Right lobe of liver (tissue), 6 donors: ENCODE measurements at regions not wholly inside any gene's neighbourhood (a gene's known extent, or its start where the extent isn't known, plus 50 kb on each side); places are given as distances from the start of the nearest gene placed in this dataset.

Experiments
- ATAC-seq, 4 donors: fragments of 200-7000 bp; cut with Tn5 transposase; one replicate each; pipeline ENCODE4 v1.9.1; 2020; ENCODE audit warnings: mild to moderate bottlenecking in 4 of 4, moderate library complexity in 4 of 4
- DNase-seq, 3 donors: peaks; one replicate each; pipeline ENCODE4 v3.0.0-alpha.2; 2020
- H3K27ac ChIP-seq, 3 donors: fragments of 200-600 bp; one replicate each; pipeline ENCODE4 v1.8.0; 2022
- H3K27me3 ChIP-seq, 2 donors: fragments of 200-600 bp; one replicate each; pipeline ENCODE4 v1.8.0; 2022
- H3K36me3 ChIP-seq, 4 donors: fragments of 200-600 bp; sonication (generic) in 1 of 4; one replicate each; pipeline versions ENCODE4 v1.5.1 to v1.8.0; 2017 to 2022; ENCODE audit warnings: control low read depth in 1 of 4
- H3K4me1 ChIP-seq, 4 donors: fragments of 200-600 bp; sonication (generic) in 1 of 4; one replicate each; pipeline versions ENCODE4 v1.5.1 to v1.8.0; 2017 to 2022; ENCODE audit warnings: control low read depth in 1 of 4
- H3K4me3 ChIP-seq, 3 donors: fragments of 200-600 bp; one replicate each; pipeline ENCODE4 v1.8.0; 2022
- H3K9me3 ChIP-seq, 4 donors: fragments of 200-600 bp; sonication (generic) in 1 of 4; one replicate each; pipeline versions ENCODE4 v1.5.1 to v1.8.0; 2017 to 2022; ENCODE audit warnings: control low read depth in 1 of 4
- POLR2A ChIP-seq: fragments of 450-650 bp; IDR thresholded peaks from one replicate; pipeline ENCODE4 v1.6.1; 2017; ENCODE audit warnings: antibody characterized with exemption, mild to moderate bottlenecking
- WGBS: methylation state at CpG from one replicate; pipeline ENCODE4 v1.1.6; 2018; ENCODE audit warnings: low coverage, low lambda C conversion rate; ENCODE audit not compliant: insufficient coverage; ENCODE audit errors: missing lambda C conversion rate; 5-methylcytosine and 5-hydroxymethylcytosine counted together
- intact Hi-C, 2 donors: fragments of 100-400 bp; cut with DNase I; formaldehyde crosslinking; loops; one replicate each; pipeline versions ENCODE4 v1.11.2 to v1.14.1; 2022
- TF ChIP-seq, protein P1 (sequence below), 4 donors: fragments of 200-600 bp in 3 of 4; fragments of 450-650 bp in 1 of 4; IDR thresholded peaks; one replicate each; pipeline versions ENCODE4 v1.5.1 to v1.8.0; 2016 to 2022; ENCODE audit warnings: antibody characterized with exemption in 4 of 4, mild to moderate bottlenecking in 2 of 4
- donor health status: DM: no; HTN: yes; CAD: no.
- donor health status: DM: no; HTN: no; CAD: no.
- donor health status: DM: no; HTN: no; CAD: no.
- donor health status: DM: no; HTN: yes; CAD: no.
- donor health status: DM: no; HTN: yes; CAD: no.

- no peaks in the 10 kb centered on the region for H3K4me1 ChIP-seq
- H3K27me3 ChIP-seq, result no peaks in the 10 kb centered on the region
- H3K4me3 ChIP-seq, result no peak overlapping the region
- H3K27ac ChIP-seq, result no peak overlapping the region
- H3K9me3 ChIP-seq, result no peaks in the 10 kb centered on the region
- no peak for TF ChIP-seq POLR2A
- TF ChIP-seq, protein P1, sequence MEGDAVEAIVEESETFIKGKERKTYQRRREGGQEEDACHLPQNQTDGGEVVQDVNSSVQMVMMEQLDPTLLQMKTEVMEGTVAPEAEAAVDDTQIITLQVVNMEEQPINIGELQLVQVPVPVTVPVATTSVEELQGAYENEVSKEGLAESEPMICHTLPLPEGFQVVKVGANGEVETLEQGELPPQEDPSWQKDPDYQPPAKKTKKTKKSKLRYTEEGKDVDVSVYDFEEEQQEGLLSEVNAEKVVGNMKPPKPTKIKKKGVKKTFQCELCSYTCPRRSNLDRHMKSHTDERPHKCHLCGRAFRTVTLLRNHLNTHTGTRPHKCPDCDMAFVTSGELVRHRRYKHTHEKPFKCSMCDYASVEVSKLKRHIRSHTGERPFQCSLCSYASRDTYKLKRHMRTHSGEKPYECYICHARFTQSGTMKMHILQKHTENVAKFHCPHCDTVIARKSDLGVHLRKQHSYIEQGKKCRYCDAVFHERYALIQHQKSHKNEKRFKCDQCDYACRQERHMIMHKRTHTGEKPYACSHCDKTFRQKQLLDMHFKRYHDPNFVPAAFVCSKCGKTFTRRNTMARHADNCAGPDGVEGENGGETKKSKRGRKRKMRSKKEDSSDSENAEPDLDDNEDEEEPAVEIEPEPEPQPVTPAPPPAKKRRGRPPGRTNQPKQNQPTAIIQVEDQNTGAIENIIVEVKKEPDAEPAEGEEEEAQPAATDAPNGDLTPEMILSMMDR (IDR thresholded peaks at IDR 0.05), result no peak
- 53% methylated on average over 4 of the region's 6 CpGs for WGBS
- no peaks in the 10 kb centered on the region for H3K36me3 ChIP-seq
- intact Hi-C loops, result no loop called here
- no peak for DNase-seq
- ATAC-seq, result no peak
Measured at GRCh38 chr10:80702143-80702542, 164.4 kb downstream of the SH2D4B start.

GRCh38 chr10:80705899-80706298, 168.2 kb downstream of the SH2D4B start:
- DNase-seq, result no peak
- ATAC-seq, result no peak
- intact Hi-C loops, result no loop called here
- no peaks in the 10 kb centered on the region for H3K36me3 ChIP-seq
- no peak overlapping the region for H3K4me3 ChIP-seq
- no peaks in the 10 kb centered on the region for H3K9me3 ChIP-seq
- H3K27ac ChIP-seq, result no peak overlapping the region
- no peaks in the 10 kb centered on the region for H3K4me1 ChIP-seq
- no peaks in the 10 kb centered on the region for H3K27me3 ChIP-seq
- TF ChIP-seq, protein P1 (IDR thresholded peaks at IDR 0.05), result no peak
- TF ChIP-seq POLR2A, result no peak

GRCh38 chr10:80708185-80708584, 170.5 kb downstream of the SH2D4B start:
- 78% methylated on average over 2 of the region's 2 CpGs for whole genome bisulfite sequencing
- ATAC-seq, result no peak
- H3K4me1 ChIP-seq, result no peaks in the 10 kb centered on the region
- H3K27me3 ChIP-seq, result no peaks in the 10 kb centered on the region
- H3K9me3 ChIP-seq, result no peaks in the 10 kb centered on the region
- no peak overlapping the region for H3K4me3 ChIP-seq
- TF ChIP-seq, protein P1 (IDR thresholded peaks at IDR 0.05), result no peak
- intact Hi-C loops, result no loop called here
- no peak for DNase-seq
- no peak overlapping the region for H3K27ac ChIP-seq
- no peaks in the 10 kb centered on the region for H3K36me3 ChIP-seq

- H3K27ac ChIP-seq, result no peak overlapping the region
- H3K4me3 ChIP-seq, result no peak overlapping the region
- 71% methylated on average over 1 of the region's 1 CpG for WGBS
- DNase-seq, result no peak
- H3K36me3 ChIP-seq, result no peaks in the 10 kb centered on the region
- H3K4me1 ChIP-seq, result no peaks in the 10 kb centered on the region
- H3K9me3 ChIP-seq, result no peaks in the 10 kb centered on the region
- TF ChIP-seq, protein P1 (IDR thresholded peaks at IDR 0.05), result no peak
- TF ChIP-seq POLR2A, result no peak
- intact Hi-C loops, result no loop called here
- no peak for ATAC-seq
- H3K27me3 ChIP-seq, result no peaks in the 10 kb centered on the region
Measured at GRCh38 chr10:80708808-80709207, 171.1 kb downstream of the SH2D4B start.

- no peak overlapping the region for H3K27ac ChIP-seq
- intact Hi-C loops, result no loop called here
- no peak overlapping the region for H3K4me3 ChIP-seq
- H3K36me3 ChIP-seq, result no peaks in the 10 kb centered on the region
- H3K4me1 ChIP-seq, result no peaks in the 10 kb centered on the region
- ATAC-seq (no peak), DNase-seq (no peak)
- TF ChIP-seq, protein P1 (IDR thresholded peaks at IDR 0.05), result no peak
- no peak for TF ChIP-seq POLR2A
- H3K27me3 ChIP-seq, result no peaks in the 10 kb centered on the region
- H3K9me3 ChIP-seq, result no peaks in the 10 kb centered on the region
- 78% methylated on average over 5 of the region's 5 CpGs for WGBS
Measured at GRCh38 chr10:80709866-80710265, 172.2 kb downstream of the SH2D4B start.
